Spleen (tissue), 11 donors: ENCODE measurements at regions not wholly inside any gene's neighbourhood (a gene's known extent, or its start where the extent isn't known, plus 50 kb on each side); places are given as distances from the start of the nearest gene placed in this dataset.

Experiments
- DNase-seq: peaks from one replicate; pipeline ENCODE4 v3.0.0-alpha.2; 2020
- H3K27ac ChIP-seq, 8 donors: fragments of 200-600 bp; sonication (generic) in 7 of 8; 1 replicate in 4 of 8; 2 replicates in 4 of 8; pipeline versions ENCODE4 v1.5.0 to v1.8.0; 2016 to 2021; ENCODE audit warnings: inconsistent platforms in 4 of 8, mild to moderate bottlenecking in 4 of 8, moderate library complexity in 1 of 8
- H3K27me3 ChIP-seq, 7 donors: fragments of 200-600 bp; sonication (generic) in 6 of 7; replicated peaks in 1 of 7; 1 replicate in 4 of 7; 2 replicates in 3 of 7; pipeline versions ENCODE4 v1.5.0 to v1.8.0; 2016 to 2021; ENCODE audit warnings: inconsistent platforms in 3 of 7, mild to moderate bottlenecking in 1 of 7
- H3K36me3 ChIP-seq, 6 donors: fragments of 200-600 bp; sonication (generic) in 5 of 6; 1 replicate in 4 of 6; 2 replicates in 2 of 6; pipeline versions ENCODE4 v1.5.0 to v1.8.0; 2016 to 2021; ENCODE audit warnings: inconsistent platforms in 2 of 6
- H3K4me1 ChIP-seq, 6 donors: fragments of 200-600 bp; sonication (generic) in 5 of 6; 1 replicate in 3 of 6; 2 replicates in 3 of 6; pipeline versions ENCODE4 v1.5.0 to v1.8.0; 2016 to 2021; ENCODE audit warnings: inconsistent platforms in 3 of 6
- H3K4me3 ChIP-seq, 8 donors: fragments of 200-600 bp; sonication (generic) in 7 of 8; 1 replicate in 4 of 8; 2 replicates in 4 of 8; pipeline versions ENCODE4 v1.5.0 to v1.8.0; 2016 to 2021; ENCODE audit warnings: inconsistent platforms in 4 of 8, mild to moderate bottlenecking in 4 of 8, moderate library complexity in 2 of 8
- H3K9me3 ChIP-seq, 8 donors: fragments of 200-600 bp; sonication (generic) in 7 of 8; 1 replicate in 4 of 8; 2 replicates in 4 of 8; pipeline versions ENCODE4 v1.5.0 to v1.8.0; 2016 to 2021; ENCODE audit warnings: inconsistent platforms in 4 of 8
- POLR2A ChIP-seq, 3 donors: fragments of 450-650 bp; IDR thresholded peaks; one replicate each; pipeline ENCODE4 v1.5.1; 2017; ENCODE audit warnings: antibody characterized with exemption in 3 of 3, mild to moderate bottlenecking in 1 of 3
- POLR2AphosphoS5 ChIP-seq, 3 donors: sonication (generic); formaldehyde crosslinking; IDR thresholded peaks; one replicate each; pipeline ENCODE4 v1.5.1; 2017; ENCODE audit warnings: antibody characterized with exemption in 3 of 3
- WGBS, 5 donors: extraction: QIAGEN DNeasy Blood & Tissue Kit in 3 of 5; methylation state at CpG; one replicate each; pipeline versions ENCODE4 v1.1.5 to v1.1.7; 2013 to 2018; 5-methylcytosine and 5-hydroxymethylcytosine counted together
- intact Hi-C: fragments of 100-400 bp; cut with DNase I; formaldehyde crosslinking; loops from one replicate; pipeline ENCODE4 v1.15.0; 2023; ENCODE audit warnings: low total_unique reads
- TF ChIP-seq, protein P1 (sequence below), 11 experiments: fragments of 200-600 bp in 7 of 11; fragments of 450-650 bp in 4 of 11; sonication (generic) in 4 of 11; IDR thresholded peaks in 8 of 11; conservative IDR thresholded peaks in 3 of 11; 1 replicate in 7 of 11; 2 replicates in 4 of 11; pipeline versions ENCODE4 v1.4.0 to v1.8.0; 2016 to 2021; ENCODE audit warnings: antibody characterized with exemption in 11 of 11, inconsistent platforms in 4 of 11, mild to moderate bottlenecking in 1 of 11
- donor health status: healthy with polysubstance abuse.
- donor health status: DM: no; HTN: no; CAD: no; lungs with moderate emphysema.
- donor health status: DM: no; HTN: no; CAD: no.
- donor health status: Bipolar disorder and iron deficiency.
- donor health status: healthy.
- donor health status: DM: no; HTN: no; CAD: no.
- donor health status: DM: yes; HTN: yes; CAD: no.

DNA sequence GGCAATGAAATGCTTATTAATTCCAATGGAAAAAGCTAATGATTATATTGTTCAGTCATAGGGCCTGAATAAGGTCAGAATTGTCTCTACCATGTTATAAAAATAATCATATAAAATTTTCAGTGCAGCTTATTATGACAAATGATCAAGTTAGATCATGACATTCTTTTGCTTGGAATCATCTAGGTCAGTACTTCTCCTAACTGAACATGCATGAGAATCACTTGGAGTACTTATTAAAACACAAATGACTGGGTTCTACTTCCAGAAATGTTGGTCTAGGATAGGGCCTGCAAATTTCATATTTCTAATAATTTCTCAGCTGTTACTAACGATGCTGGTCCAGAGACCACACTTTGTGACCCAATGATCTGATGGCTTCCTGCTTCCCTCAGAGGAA, 806.0 kb upstream of the ZNF608 start:
- H3K27ac ChIP-seq: no peak overlapping the region
- no peaks in the 10 kb centered on the region for H3K4me1 ChIP-seq
- no peaks in the 10 kb centered on the region for H3K27me3 ChIP-seq
- H3K9me3 ChIP-seq: no peaks in the 10 kb centered on the region
- no peaks in the 10 kb centered on the region for H3K36me3 ChIP-seq
- no peak overlapping the region for H3K4me3 ChIP-seq
- 41 to 81% (median 64%) methylated on average over 1 of the region's 1 CpG for WGBS, 5 donors
- TF ChIP-seq, protein P1, sequence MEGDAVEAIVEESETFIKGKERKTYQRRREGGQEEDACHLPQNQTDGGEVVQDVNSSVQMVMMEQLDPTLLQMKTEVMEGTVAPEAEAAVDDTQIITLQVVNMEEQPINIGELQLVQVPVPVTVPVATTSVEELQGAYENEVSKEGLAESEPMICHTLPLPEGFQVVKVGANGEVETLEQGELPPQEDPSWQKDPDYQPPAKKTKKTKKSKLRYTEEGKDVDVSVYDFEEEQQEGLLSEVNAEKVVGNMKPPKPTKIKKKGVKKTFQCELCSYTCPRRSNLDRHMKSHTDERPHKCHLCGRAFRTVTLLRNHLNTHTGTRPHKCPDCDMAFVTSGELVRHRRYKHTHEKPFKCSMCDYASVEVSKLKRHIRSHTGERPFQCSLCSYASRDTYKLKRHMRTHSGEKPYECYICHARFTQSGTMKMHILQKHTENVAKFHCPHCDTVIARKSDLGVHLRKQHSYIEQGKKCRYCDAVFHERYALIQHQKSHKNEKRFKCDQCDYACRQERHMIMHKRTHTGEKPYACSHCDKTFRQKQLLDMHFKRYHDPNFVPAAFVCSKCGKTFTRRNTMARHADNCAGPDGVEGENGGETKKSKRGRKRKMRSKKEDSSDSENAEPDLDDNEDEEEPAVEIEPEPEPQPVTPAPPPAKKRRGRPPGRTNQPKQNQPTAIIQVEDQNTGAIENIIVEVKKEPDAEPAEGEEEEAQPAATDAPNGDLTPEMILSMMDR (IDR thresholded peaks at IDR 0.05 in 8 of 11, conservative IDR thresholded peaks at IDR 0.05 in 3 of 11): no peak
- TF ChIP-seq POLR2A (IDR thresholded peaks at IDR 0.05) (no peak), POLR2AphosphoS5 (IDR thresholded peaks at IDR 0.05) (no peak)
- DNase-seq: no peak
- intact Hi-C loops: no loop called here

DNA sequence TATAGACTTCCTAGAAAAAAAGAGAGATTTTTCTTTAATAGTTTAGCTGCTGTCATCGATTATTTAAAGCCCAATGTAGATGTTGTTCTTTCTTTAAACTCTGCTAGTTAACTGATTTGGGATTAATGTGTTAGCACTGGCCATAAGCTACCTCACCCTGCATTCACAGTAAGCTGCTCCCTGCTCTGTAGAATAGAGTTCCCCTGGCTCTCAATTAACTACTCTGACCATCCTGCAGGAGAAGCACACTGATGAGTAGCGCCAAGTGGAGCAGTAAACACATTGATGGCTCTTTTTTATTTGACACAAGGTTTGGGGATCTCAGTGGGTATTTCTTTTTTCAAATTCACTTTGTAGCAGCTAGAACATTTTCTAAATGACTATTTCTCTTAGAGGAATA, 807.9 kb upstream of the ZNF608 start:
- Histone ChIP-seq H3K27me3 (no peaks in the 10 kb centered on the region), H3K4me1 (no peaks in the 10 kb centered on the region), H3K36me3 (no peaks in the 10 kb centered on the region), H3K9me3 (no peaks in the 10 kb centered on the region), H3K27ac (no peak overlapping the region), H3K4me3 (no peak overlapping the region)
- TF ChIP-seq, protein P1 (IDR thresholded peaks at IDR 0.05 in 8 of 11, conservative IDR thresholded peaks at IDR 0.05 in 3 of 11): no peak
- no peak for TF ChIP-seq POLR2AphosphoS5 (IDR thresholded peaks at IDR 0.05)
- TF ChIP-seq POLR2A (IDR thresholded peaks at IDR 0.05): no peak
- 81 to 95% (median 89%) methylated on average over 2 of the region's 2 CpGs for WGBS, 5 donors
- intact Hi-C loops: no loop called here
- no peak for DNase-seq

DNA sequence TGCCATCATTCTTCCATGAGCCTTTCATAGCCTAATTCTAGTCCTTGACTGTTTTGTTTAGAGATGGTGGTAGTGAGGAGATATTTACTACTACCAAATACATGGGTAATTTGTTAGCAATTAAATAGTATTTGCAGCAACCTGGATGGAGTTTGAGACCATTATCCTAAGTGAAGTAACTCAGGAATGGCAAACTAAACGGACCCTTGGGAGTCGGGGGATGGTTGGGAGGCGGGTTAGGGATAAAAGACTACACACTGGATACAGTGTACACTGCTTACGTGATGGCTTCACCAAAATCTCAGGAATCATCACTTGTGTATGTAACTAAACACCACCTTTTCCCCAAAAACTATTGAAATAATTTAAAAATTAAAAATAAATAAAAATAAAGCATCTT, 809.2 kb upstream of the ZNF608 start:
- Histone ChIP-seq H3K9me3 (no peaks in the 10 kb centered on the region), H3K27ac (no peak overlapping the region), H3K36me3 (no peaks in the 10 kb centered on the region), H3K4me3 (no peak overlapping the region), H3K27me3 (no peaks in the 10 kb centered on the region), H3K4me1 (no peaks in the 10 kb centered on the region)
- intact Hi-C loops: no loop called here
- TF ChIP-seq POLR2AphosphoS5 (IDR thresholded peaks at IDR 0.05) (no peak), POLR2A (IDR thresholded peaks at IDR 0.05) (no peak)
- TF ChIP-seq, protein P1 (IDR thresholded peaks at IDR 0.05 in 8 of 11, conservative IDR thresholded peaks at IDR 0.05 in 3 of 11): no peak
- WGBS, 5 donors: 81 to 97% (median 93%) methylated on average over 4 of the region's 4 CpGs
- DNase-seq: no peak

DNA sequence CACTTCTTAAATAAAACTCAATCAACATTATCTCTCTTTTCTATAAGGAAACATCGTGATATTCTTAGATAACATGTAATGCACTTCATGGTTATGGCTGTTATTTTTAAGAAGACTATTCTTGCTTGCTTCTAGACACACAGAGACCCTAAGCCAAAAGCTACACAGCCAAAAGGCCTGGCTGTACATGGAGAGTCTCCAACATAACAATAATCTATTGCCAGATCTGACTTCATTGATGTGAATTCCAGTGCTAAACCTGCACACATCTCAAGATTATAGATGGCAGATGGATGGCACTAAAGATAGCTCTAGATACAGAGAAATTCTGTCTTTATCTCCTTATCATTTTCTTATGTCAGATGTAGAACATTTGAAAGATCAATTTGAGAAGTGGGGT, 811.6 kb upstream of the ZNF608 start:
- H3K9me3 ChIP-seq: no peaks in the 10 kb centered on the region
- DNase-seq: no peak
- H3K4me3 ChIP-seq: no peak overlapping the region
- H3K27me3 ChIP-seq: no peaks in the 10 kb centered on the region
- 73 to 95% (median 85%) methylated on average over 1 of the region's 1 CpG for WGBS, 5 donors
- no peaks in the 10 kb centered on the region for H3K36me3 ChIP-seq
- H3K4me1 ChIP-seq: no peaks in the 10 kb centered on the region
- no peak overlapping the region for H3K27ac ChIP-seq
- intact Hi-C loops: no loop called here
- TF ChIP-seq POLR2A (IDR thresholded peaks at IDR 0.05): no peak
- TF ChIP-seq, protein P1 (IDR thresholded peaks at IDR 0.05 in 8 of 11, conservative IDR thresholded peaks at IDR 0.05 in 3 of 11): no peak
- no peak for TF ChIP-seq POLR2AphosphoS5 (IDR thresholded peaks at IDR 0.05)
